NCI-H2227 treated with DMSO at 0.1 percent for 48 hours (cell line): ENCODE measurements at regions not wholly inside any gene's neighbourhood (a gene's known extent, or its start where the extent isn't known, plus 50 kb on each side); places are given as distances from the start of the nearest gene placed in this dataset.

Experiments
- DNase-seq: peaks from one replicate; lab custom pipeline; 2025; lab: John Stamatoyannopoulos, UW

DNA sequence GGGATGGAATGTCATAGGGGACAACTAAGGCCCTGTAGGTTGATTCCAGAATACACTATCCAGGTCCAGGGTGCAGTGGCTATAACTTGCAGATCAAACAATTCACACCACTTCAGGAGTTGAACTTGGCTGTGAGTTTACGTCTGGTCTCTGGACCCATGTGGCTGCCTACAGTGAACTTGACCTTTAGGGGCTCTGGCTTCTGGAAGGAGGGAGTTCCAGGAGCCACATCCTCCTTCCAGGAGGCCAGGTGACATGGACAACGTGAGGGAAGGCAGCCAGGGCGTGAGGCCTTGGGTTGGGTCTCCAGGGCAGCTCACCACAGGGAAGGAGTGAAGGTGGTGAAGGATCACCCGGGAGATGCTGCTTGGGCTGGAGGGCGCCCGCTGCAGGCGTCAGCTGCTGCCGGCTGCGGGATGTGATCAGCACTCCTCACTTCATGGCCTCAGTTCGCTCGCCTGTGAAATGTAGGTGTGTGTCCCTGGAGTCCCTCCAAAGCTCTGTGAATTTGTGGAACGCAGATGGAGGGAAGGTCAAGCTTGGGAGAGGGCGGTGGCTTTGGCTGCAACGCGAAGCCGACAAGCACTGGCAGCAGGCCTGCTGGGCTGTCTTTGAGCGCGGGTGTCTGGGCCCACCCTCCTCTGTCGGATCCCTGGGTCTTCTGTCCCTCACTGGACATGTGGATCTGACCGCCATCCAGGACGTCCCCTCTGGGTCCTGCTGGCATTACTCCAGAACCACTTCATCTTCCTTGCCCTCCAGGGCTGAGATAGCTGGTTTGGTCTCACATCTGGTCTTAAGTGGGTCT lies 146.5 kb downstream of the GLI2 start:
- DNase-seq: no peak

DNA sequence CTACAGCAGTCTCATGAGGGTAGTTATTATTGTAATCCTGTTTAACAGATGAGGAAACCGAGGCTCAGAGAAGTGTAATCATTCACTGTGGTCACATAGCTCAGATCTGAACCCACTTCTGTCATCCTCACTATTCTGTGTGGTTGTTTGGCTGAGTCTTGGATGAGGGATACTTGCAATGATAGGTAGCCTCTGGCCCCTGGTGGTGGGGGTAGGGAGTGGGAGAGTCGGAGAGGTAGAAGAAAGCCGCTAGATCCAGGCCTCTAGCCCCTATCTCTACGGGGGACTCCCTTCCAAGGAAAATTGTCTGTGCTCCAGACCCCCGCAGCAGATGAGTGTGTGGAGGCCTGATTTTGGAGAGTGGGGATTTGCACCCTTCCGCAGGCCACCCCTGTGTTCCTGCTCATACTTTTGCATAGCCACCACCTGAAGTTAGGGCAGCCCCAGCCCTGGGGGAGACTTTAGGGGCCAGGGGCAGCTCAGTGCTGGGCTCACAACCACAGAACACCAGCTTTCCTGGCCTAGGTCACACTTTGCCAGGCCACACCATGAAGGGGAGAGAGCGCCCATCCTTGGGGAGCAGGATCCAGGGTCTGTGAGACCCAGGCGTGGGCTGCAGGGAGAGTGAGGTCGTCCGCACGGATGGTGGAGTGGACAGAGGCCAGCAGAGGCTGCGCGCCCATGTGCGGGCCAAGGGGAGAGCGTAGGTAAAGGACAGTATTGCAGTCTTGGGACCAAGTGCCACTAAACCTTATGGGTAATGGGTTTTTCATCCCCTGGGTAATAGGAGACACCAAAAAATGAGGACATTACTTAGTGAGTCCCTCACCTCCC lies 148.2 kb downstream of the GLI2 start:
- no peak for DNase-seq

DNA sequence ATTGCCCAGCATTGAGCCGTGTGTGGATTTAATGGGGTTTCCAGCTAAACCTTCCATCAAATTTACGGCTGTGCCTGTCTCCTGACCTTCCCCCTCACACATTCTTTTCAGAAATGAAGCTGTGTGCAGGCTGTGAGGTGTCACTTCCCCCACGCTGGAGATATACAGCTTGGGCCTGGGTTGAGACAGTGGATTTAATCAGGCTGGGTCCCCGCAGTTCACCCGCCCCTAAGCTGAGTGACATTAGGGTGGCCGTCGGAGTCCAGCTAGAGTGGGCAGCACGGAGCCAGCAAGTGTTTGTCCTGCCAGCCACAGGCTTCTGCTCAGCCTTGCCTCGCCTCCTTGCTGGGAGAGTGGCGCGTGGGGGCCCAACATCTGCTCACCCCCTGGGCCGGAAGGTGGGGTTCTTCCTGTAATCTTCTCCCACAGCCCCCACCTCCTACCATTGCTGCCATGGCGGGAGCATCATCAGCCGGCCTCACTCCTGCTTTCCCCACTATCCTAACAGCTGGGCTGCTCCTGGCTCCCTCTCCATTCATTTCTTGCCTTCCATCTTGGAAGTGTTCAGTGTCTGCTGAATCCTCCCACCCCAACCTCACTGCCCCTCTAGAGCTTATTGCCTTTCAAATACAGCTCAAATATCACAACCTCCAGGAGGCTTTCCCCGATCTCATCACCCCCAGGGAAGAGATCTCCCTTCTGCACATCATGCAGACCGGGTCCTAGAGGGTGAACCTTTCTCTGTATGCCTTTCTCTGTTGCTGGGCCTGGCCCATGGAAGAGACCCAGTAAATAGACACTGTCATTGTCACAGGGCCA lies 149.0 kb downstream of the GLI2 start:
- no peak for DNase-seq

DNA sequence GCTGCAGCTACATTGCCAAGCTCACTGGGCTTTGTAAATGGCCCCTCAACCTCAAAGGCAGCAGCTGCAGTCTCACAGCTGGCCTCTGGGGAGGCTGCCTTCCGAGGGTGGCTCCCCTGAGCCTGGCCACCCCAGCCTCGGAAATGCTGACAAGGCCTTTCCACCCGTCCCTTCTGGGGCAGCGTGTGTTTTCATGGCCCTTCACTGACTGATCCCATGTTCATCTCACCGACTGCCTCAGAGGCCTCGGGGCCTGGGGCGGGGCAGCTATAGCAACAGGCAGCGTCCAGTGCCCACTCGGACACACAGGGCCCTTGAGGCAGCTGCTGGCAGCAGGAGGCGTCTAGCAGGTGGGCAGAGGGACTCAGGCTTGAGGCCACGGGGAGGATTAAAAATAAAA lies 149.7 kb downstream of the GLI2 start:
- no peak for DNase-seq

DNA sequence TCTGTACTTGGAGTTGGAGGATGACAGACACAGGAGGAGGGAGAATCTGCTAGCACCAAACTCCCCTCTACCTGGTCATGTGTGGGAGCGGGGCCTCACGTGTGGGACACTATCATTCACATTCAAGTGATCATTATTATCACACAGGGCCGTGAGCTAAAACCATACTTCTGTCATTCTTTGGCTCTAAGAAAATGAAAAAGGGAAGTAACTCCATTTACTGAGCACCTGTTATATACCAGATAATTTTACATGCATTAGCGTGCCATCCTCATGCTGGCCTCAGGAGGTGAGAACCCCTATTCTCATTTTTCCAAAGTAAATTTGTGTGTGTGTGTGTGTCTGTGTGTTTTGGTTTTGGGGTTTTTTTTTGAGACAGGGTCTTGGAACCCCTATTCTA lies 150.1 kb downstream of the GLI2 start:
- no peak for DNase-seq

DNA sequence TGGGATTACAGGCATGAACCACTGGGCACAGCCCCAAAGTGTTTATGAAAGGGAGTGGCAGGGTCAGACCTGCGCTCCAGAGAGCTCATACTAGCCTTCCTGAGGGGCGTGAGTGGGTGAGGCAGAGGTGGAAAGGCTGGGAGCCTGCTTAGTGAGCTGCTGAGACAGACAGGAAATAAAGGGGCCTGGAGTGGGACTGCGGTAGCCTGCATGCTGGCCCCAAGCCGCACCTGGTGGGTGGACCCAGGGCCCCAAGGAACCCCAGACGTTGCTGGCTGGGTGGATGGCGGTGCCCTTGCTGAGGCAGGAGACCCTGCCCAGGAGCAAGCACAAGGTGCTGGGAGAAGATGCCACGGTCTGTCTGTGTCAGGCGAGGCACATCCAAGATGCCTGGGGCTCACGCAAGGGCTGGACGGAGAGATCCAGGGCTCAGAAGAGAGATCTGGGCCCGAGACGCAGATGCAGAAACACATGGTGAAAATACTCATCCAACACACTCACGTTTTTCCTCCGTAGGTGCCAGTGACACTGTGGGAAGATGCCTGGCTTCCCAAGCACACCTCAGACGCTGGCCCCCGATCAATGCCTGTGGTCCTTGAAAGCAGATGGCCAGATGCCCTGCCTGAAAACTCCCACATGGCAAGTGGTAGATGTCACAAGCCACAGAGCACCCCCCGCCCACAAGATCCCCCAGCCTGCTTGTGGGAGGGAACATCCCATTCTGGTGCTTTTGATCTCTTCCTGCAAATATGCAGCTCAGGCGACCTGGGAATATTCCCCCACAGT lies 151.1 kb downstream of the GLI2 start:
- peak; percentile 76 for DNase-seq

DNA sequence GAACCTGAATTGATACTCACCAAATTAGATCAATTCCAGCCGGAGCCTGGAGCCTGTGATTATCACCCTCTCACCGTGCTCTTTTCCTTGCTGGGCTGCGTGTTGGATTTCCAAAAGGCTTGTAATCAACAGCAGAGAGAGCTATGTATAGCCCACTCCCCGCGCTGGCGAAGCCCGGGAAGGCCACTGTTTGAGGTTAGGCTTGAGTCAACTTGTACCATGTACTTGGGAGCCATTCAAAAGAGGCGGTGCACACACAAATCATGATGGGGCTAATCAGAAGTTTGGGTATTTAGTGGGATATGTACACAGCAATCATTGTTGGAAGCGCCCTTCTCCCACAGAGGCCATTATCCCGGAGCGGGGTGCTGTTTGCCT lies 151.6 kb downstream of the GLI2 start:
- peak; percentile 76 for DNase-seq

DNA sequence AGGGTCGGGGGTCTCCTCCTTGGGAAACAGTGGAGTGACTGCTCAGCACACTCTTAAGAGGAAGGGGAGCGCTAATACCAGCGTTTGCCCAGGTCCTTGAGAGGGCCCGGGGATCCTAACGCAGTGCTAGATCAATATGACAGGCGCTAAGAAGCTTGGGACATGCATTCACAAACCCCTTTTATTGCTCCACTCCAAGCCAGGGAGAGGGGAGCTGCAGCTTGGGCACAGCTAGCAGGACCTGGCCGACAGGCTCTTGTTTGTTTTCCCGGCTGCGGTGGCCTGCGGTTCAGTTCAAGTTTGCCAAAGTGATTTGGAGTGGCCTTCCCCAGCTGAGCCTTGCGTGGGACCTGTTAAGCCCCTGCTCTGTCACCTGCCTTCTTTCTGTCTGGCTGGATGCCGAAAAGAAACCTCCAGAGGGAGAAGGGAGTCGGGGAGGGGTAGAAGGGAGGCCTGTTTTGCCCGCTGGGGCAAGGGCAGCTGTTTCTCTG lies 152.1 kb downstream of the GLI2 start:
- DNase-seq: no peak

DNA sequence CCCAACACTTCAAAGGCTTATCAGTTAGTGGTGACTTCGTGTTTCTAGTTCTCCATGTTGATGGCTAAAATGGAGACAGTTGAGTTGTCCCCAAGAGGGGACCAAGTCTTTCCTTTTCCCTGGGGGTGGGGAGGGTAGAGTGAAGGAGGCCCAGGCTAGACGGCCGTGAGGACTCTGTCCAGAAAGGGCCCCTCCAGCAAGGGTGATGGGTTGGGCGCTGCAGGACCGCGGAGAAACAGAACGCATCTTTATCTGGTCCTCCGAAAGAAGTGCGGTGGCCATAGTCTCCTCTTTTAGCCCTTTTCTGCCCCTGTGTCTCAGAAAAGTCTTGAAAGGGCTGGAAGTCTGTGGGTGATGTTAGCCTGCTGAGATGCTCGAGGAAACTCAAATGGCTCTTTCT lies 153.2 kb downstream of the GLI2 start:
- no peak for DNase-seq

DNA sequence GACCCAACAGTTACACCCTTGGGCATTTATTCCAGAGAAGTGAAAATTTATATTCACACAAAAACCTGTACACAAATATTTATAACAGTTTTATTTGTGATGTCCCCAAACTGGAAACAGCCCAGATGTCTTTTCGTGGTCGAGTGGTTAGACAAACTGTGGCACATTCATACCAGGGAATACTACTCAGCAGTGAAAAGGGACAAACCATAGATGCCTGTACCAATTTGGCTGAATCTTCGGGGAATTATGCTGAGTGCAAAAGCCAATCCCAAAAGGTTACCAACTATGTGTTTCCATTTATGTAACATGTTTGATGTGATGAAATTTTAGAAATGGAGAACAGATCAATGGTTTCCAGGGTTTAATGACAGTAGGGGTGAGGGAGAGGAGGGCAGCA lies 154.3 kb downstream of the GLI2 start:
- DNase-seq: no peak

DNA sequence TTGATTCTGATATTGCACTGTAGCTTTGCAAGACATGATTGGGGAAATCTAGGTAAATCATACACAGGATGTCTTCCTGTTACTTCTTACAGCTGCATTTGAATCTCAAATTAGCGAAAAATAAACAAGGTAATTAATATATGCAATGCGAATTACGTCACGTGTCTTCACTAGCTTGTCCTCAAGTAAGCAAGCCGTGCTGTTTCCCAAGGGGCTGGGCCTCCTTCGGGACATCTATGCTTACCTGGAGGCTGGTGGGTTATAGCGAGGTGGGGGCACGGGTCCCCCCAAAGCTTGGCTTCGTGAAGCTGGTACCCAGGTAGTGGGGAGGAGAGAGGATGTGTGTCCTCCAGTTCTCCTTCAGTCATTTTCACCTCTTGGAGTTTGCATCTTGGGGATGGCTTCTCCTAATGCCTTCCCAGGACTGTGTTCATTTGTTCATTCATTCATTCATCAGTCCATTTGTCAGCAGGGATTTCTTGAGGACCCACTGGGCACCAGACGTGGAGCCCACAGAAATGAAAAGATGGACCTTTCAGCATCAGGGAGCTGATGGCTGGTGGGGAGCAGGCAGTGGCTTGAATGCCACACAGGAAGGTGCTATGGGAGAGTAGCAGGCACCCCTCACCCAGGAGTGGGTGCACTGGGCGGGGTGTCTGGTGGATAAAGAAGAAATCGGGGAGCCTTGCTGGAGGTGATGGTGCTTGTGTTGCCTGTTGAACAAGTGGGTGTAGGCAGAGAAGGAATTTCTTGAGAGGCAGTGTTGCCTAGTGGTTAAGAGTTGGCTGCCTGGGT lies 155.1 kb downstream of the GLI2 start:
- no peak for DNase-seq

DNA sequence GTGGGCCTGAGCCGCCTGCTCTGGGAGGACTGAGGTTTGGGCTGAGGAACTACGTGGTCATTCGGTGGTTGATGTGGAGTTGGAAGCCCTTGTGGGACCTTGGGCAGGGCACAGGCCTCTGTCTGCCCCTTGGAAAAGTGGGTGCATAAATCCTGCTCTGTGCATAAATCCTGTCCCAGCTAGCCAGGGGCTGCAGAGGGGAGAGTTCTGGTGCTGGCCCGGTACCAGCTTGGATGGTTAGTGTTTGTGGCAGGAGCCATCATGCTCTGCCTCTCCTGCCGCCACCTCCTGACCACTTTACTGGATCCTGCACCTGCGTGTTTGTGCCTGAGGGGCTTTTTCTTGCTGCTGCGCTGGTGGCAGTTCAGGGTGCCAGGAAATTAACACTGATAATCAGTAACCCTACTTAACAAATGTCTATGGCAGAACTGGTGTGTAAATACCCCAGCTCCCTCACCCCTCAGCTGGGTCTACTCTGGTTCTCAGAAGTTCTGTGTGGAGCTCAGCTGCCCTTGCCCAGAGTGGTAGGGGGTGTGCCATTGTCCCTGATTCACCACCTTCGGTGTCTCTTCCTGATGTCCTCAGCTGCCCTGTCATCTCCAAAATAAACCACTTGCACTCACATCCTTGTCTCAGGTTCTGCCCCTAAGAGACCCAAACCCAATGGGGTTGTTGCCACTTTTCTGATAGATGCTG lies 156.8 kb downstream of the GLI2 start:
- DNase-seq: no peak

DNA sequence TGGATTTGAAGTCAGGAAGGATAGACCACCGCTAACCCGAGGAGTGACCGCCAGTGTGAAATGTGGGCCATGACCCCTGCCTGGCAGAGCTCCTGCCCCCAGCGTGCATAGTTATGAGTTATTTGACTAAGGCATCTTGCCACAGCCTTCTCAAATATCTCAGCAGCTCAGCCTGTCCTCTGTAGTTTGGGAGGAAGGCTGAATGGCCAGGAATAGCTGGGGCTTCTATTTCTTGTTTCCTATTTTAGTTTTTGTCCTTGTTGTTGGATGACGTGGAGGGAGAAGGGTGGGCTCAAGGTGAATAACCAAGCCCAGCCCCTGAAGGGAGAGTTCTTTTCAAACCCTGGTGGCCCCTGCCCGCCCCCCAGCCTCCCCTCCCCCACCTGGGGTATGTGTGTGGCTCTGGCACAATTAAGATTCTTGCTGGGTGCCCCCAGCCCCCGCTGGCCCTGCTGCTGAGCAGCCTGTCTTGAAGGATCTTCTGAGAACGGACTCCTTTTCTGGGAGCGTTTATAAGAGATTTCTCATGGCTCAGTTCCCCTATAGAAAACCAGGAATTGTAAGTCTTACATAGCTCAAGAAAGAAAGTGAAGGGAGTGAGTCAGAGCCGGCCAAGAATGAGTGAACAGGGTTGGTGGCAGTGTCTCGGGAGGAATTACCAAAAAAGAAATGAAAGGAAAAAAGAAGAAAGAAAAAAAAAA lies 157.4 kb downstream of the GLI2 start:
- DNase-seq: no peak

DNA sequence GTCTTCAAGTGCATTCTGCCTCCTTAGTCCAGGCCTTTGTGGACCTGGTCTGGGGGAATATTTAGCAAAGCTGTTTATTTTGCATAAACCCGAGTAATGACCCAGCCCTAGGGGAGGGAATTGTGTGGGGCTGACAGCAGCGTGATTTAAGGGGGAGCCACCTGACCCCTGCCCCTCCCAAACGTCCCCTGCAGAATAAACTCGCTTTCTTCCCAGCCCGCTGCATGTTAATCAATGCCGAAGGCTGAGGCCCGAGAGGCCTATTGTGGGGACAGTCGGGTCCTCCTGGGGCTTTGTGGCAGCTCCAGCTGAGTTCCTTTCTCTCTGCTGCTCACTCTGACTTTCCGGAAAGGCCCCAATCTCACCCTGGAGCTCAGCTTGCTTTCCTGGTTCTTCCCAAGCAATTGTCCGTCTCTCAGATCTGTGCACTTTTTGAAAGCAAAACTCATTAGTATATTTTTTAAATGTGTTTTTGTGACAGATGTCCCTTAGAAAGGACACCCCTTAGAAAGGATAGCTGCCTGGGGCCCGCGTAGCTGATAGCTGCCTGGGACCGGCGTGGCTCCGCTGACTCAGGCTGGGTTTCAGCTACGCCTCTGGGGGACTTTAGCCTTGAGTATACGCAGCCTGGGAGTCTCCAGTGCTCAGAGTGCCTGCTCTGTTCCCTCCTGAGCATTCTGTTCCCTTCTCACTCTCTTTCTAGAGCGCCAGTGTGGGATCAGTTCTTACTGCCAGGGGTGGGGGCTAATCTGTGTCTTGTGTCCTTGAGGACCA lies 158.3 kb downstream of the GLI2 start:
- no peak for DNase-seq

DNA sequence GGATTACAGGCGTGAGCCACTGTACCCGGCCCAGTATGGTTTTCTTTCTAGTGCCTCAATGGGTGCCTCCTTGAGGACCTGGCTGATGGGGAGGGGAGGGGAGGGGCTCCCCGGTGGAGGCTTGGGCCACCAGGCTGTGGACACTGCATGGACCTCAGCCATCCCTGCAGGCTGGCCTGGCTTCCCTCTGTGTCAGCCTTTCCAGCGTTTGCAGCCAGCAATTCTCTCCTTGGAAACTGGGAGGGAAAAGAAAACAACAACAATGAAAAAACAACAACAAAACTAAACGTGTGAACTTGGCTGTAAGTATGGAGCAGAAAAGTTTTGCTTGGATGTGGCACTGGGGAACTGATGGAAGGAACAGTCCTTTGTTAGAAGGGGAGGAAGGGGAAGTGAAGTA lies 159.3 kb downstream of the GLI2 start:
- DNase-seq: no peak

DNA sequence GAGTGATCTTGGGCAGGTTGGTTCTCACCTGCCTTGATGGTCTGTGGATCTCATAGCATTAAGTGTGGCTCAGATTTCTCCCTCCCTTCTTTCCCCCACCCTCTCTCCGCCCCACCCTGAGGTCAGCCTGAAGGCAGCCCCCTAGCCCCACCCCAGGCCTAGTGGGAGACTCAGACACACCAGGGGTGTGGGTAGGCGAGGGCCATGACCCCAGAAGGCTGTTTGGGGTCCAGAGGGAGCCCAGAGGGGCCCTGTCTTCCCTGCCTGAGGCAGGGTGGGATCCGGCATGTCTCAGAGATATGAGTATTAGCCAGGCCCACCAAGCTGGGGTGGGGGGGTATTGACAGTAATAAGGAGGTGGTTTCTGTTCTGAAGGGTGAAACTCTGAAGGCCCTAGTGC lies 160.5 kb downstream of the GLI2 start:
- no peak for DNase-seq

DNA sequence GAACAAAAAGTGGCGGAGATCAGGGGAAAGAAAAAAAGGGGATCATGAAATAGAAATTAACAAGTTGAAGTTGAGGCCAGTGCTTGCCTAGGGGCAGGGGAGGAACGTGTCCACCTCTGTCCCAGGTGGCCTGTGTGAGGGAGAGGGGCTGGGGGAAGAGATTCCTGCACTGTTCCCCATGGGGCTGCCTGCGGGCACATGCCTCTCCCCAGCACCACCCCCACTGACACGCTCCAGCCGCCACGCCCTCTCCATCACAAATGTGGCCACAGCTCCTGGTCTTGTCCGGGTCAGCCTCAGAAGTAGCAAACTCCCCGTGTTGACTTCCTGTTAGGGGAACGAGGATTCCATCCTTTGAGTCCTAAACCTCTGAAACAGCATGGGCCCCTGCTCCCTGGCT lies 161.2 kb downstream of the GLI2 start:
- no peak for DNase-seq

DNA sequence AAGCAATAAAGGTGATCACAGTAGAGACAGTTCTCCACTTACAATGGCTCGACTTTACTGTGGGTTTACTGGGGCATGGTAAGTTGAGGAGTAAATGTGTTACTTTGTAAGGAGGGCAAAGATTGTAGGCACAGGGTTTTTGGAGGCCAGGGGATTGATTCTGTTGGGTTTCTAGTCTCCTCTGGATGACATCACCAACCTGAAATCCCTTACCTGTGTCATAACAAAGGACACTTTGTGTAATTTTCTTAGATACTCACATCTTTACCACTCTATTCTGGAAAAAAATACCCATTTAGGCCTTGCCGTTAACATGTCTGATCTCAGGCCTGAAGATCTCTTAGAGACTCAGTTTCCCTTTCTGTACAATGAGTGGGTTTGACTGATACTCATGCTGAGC lies 161.7 kb downstream of the GLI2 start:
- DNase-seq: no peak

DNA sequence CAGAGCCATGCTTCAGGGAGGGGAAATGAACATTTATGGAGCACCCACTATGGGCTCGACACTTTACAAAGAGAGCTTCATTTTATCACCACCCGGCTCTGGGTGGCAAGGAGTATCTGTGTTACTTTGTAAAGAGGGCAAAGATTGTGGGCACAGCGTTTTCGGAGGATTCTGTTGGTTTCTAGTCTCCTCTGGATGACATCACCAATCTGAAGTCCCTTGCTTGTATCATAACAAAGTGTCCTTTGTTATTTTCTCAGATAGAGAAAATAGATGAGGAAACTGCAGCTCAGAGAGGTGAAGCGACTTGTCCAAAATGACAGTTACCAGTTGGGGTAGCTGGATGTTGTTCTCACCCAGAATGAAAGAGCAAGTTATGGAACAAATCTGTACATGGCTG lies 162.8 kb downstream of the GLI2 start:
- DNase-seq: no peak
